Right lobe of liver (tissue), 4 donors: ENCODE measurements at regions not wholly inside any gene's neighbourhood (a gene's known extent, or its start where the extent isn't known, plus 50 kb on each side); places are given as distances from the start of the nearest gene placed in this dataset.

Experiments used
- POLR2A ChIP-seq: fragments of 450-650 bp; IDR thresholded peaks from one replicate; pipeline ENCODE4 v1.6.1; 2017; ENCODE audit warnings: antibody characterized with exemption, mild to moderate bottlenecking
- TF ChIP-seq, protein P1 (sequence below), 4 donors: fragments of 200-600 bp in 3 of 4; fragments of 450-650 bp in 1 of 4; IDR thresholded peaks; one replicate each; pipeline versions ENCODE4 v1.5.1 to v1.8.0; 2016 to 2022; ENCODE audit warnings: antibody characterized with exemption in 4 of 4, mild to moderate bottlenecking in 2 of 4
- donor health status: DM: no; HTN: no; CAD: no.
- donor health status: DM: no; HTN: no; CAD: no.
- donor health status: DM: no; HTN: yes; CAD: no.

DNA sequence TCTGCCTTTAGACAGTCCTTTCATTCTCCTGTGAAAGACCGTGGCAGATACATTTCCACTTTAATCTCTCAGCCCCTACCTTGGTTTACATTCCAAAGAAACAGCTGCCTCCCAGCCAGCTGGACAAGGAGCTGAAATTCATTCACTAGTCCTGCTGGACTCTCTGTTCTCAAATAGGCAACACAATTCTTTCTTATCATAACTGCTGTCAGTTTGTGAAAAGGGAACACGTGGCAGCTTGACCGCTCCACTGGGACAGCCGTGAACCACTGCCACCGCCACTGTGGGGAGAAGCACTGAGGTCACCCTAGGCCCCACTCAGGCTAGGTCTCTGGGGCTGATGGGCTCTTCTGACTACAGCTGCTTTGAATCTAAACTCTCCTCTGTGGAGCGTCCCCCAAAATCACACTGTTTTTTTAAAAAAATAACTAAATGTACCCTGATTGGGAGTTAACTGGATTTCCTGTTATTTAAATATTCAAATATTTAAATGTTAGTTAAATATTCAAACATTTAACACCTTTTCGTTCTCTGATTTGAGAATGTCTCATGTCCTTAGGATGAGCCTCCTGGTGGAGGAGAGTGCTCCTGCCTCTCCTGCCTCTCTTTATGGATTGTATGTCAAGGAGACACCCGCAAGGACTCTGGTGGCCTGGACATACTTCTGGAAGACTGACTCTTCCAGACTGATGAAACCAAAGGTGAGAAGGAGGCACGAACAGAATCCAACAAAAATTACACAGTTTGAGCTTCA lies 120.1 kb downstream of the BOD1 start:
- TF ChIP-seq, protein P1, sequence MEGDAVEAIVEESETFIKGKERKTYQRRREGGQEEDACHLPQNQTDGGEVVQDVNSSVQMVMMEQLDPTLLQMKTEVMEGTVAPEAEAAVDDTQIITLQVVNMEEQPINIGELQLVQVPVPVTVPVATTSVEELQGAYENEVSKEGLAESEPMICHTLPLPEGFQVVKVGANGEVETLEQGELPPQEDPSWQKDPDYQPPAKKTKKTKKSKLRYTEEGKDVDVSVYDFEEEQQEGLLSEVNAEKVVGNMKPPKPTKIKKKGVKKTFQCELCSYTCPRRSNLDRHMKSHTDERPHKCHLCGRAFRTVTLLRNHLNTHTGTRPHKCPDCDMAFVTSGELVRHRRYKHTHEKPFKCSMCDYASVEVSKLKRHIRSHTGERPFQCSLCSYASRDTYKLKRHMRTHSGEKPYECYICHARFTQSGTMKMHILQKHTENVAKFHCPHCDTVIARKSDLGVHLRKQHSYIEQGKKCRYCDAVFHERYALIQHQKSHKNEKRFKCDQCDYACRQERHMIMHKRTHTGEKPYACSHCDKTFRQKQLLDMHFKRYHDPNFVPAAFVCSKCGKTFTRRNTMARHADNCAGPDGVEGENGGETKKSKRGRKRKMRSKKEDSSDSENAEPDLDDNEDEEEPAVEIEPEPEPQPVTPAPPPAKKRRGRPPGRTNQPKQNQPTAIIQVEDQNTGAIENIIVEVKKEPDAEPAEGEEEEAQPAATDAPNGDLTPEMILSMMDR (IDR thresholded peaks at IDR 0.05): no peak
- no peak for TF ChIP-seq POLR2A
